Loucy (cell line): ENCODE measurements at regions not wholly inside any gene's neighbourhood (a gene's known extent, or its start where the extent isn't known, plus 50 kb on each side); places are given as distances from the start of the nearest gene placed in this dataset.

Experiments
- H2AFZ ChIP-seq: fragments of 200-600 bp; sonication (generic); 2 replicates; pipeline ENCODE4 v1.6.0; 2016; ENCODE audit warnings: antibody characterized with exemption, mild to moderate bottlenecking, low read length, moderate library complexity
- H3F3A ChIP-seq: fragments of 200-600 bp; 2 replicates; pipeline ENCODE4 v1.6.0; 2016; ENCODE audit warnings: antibody characterized with exemption, low read depth, mild to moderate bottlenecking
- H3K27me3 ChIP-seq: fragments of 200-600 bp; sonication (generic); 2 replicates; pipeline ENCODE4 v1.6.1; 2014; ENCODE audit warnings: low read length, mild to moderate bottlenecking; ENCODE audit not compliant: insufficient read depth, poor library complexity, severe bottlenecking
- H3K36me3 ChIP-seq: fragments of 200-600 bp; sonication (generic); 2 replicates; pipeline ENCODE4 v1.6.1; 2016; ENCODE audit warnings: low read length; ENCODE audit not compliant: insufficient read depth
- H3K4me1 ChIP-seq: fragments of 200-600 bp; sonication (generic); 2 replicates; pipeline ENCODE4 v1.5.1; 2014; ENCODE audit warnings: low read length, mild to moderate bottlenecking; ENCODE audit not compliant: insufficient read depth, poor library complexity, severe bottlenecking
- H3K4me2 ChIP-seq: fragments of 200-600 bp; sonication (generic); 2 replicates; pipeline ENCODE4 v1.6.0; 2014; ENCODE audit warnings: antibody characterized with exemption, low read length, low read depth, mild to moderate bottlenecking; ENCODE audit not compliant: poor library complexity, severe bottlenecking
- H3K4me3 ChIP-seq: fragments of 200-600 bp; sonication (generic); 2 replicates; pipeline ENCODE4 v1.5.1; 2014; ENCODE audit warnings: low read length, mild to moderate bottlenecking, mixed read lengths; ENCODE audit not compliant: poor library complexity, severe bottlenecking
- H3K79me2 ChIP-seq: fragments of 200-600 bp; sonication (generic); 2 replicates; pipeline ENCODE4 v1.6.1; 2014; ENCODE audit warnings: low read length; ENCODE audit not compliant: insufficient read depth
- H3K9ac ChIP-seq: fragments of 200-600 bp; sonication (generic); 2 replicates; pipeline ENCODE4 v1.6.0; 2014; ENCODE audit warnings: mild to moderate bottlenecking, low read depth, low read length, moderate library complexity; ENCODE audit not compliant: poor library complexity, severe bottlenecking
- H3K9me2 ChIP-seq: fragments of 200-600 bp; sonication (generic); replicated peaks from 2 replicates; pipeline ENCODE4 v1.6.1; 2016; ENCODE audit warnings: low read depth, low read length, mixed read lengths
- H3K9me3 ChIP-seq: fragments of 200-600 bp; sonication (generic); 2 replicates; pipeline ENCODE4 v1.6.1; 2014; ENCODE audit warnings: mild to moderate bottlenecking, antibody characterized with exemption, low read length, low read depth; ENCODE audit not compliant: insufficient read depth
- H4K20me1 ChIP-seq: fragments of 200-600 bp; sonication (generic); 2 replicates; pipeline ENCODE4 v1.6.0; 2014; ENCODE audit warnings: antibody characterized with exemption, low read length, mild to moderate bottlenecking; ENCODE audit not compliant: insufficient read depth, poor library complexity, severe bottlenecking
- CTCF ChIP-seq: fragments of 200-600 bp; sonication (generic); conservative IDR thresholded peaks from 2 replicates; pipeline ENCODE4 v1.5.1; 2014; ENCODE audit warnings: mild to moderate bottlenecking, antibody characterized with exemption, low read length
- EZH2phosphoT487 ChIP-seq: fragments of 200-600 bp; IDR thresholded peaks from 2 replicates; pipeline ENCODE4 v1.6.1; 2018; ENCODE audit warnings: antibody characterized with exemption, mild to moderate bottlenecking, moderate library complexity, borderline replicate concordance

GRCh38 chr12:25034676-25035075 is 85.8 kb upstream of the BCAT1 start:
- TF ChIP-seq EZH2phosphoT487: no peak
- H3K79me2 ChIP-seq: no peaks in the 10 kb centered on the region
- no peaks in the 10 kb centered on the region for H4K20me1 ChIP-seq
- H3F3A ChIP-seq: no peaks in the 10 kb centered on the region
- H2AFZ ChIP-seq: peak overlapping the region; percentile 26; the same call in 1 of the 2 replicates
- H3K27me3 ChIP-seq: no peaks in the 10 kb centered on the region
- H3K4me1 ChIP-seq: no peaks in the 10 kb centered on the region
- H3K4me2 ChIP-seq: no peak overlapping the region
- no peak overlapping the region for H3K9ac ChIP-seq
- H3K36me3 ChIP-seq: no peaks in the 10 kb centered on the region
- no peak overlapping the region for H3K4me3 ChIP-seq
- H3K9me3 ChIP-seq: no peaks in the 10 kb centered on the region
- H3K9me2 ChIP-seq: no peaks in the 10 kb centered on the region

- no peaks in the 10 kb centered on the region for H3K36me3 ChIP-seq
- no peaks in the 10 kb centered on the region for H3F3A ChIP-seq
- no peaks in the 10 kb centered on the region for H3K9me2 ChIP-seq
- H2AFZ ChIP-seq: peak overlapping the region; percentile 72
- H3K4me3 ChIP-seq: no peak overlapping the region
- H3K9me3 ChIP-seq: no peaks in the 10 kb centered on the region
- no peak overlapping the region for H3K4me2 ChIP-seq
- no peaks in the 10 kb centered on the region for H3K79me2 ChIP-seq
- H3K4me1 ChIP-seq: peaks cover 13% of the 10 kb centered on the region
- no peaks in the 10 kb centered on the region for H4K20me1 ChIP-seq
- no peaks in the 10 kb centered on the region for H3K27me3 ChIP-seq
- no peak for TF ChIP-seq EZH2phosphoT487
- TF ChIP-seq CTCF: no peak
- no peak overlapping the region for H3K9ac ChIP-seq
Measured at GRCh38 chr12:25025951-25026490, 77.1 kb upstream of the BCAT1 start.

GRCh38 chr12:25025260-25025659 is 76.4 kb upstream of the BCAT1 start:
- Histone ChIP-seq H3K4me2 (no peak overlapping the region), H2AFZ (peak overlapping the region; percentile 72)

More at GRCh38 chr12:25025260-25025659, 76.4 kb upstream of the BCAT1 start:
- Histone ChIP-seq H4K20me1 (no peaks in the 10 kb centered on the region), H3K79me2 (no peaks in the 10 kb centered on the region), H3F3A (no peaks in the 10 kb centered on the region), H3K27me3 (no peaks in the 10 kb centered on the region), H3K4me3 (no peak overlapping the region), H3K9ac (no peak overlapping the region), H3K4me1 (peaks cover 13% of the 10 kb centered on the region), H3K9me3 (no peaks in the 10 kb centered on the region), H3K36me3 (no peaks in the 10 kb centered on the region), H3K9me2 (no peaks in the 10 kb centered on the region)
- TF ChIP-seq CTCF: no peak
- TF ChIP-seq EZH2phosphoT487: no peak
